Type B pancreatic cell (in vitro differentiated cells): ENCODE measurements at regions not wholly inside any gene's neighbourhood (a gene's known extent, or its start where the extent isn't known, plus 50 kb on each side); places are given as distances from the start of the nearest gene placed in this dataset.
"Not testable (repeated sequence)": the region's sequence is repeated elsewhere in the genome, so short reads cannot be mapped to it uniquely, and the experiment has no call there.

ENCODE experiments used
- DNase-seq: peaks from one replicate; pipeline ENCODE4 v3.0.0; 2021; ENCODE audit warnings: mixed read lengths; ENCODE audit not compliant: unreplicated experiment; ENCODE audit errors: extremely low spot score
- H3K27ac Mint-ChIP-seq: 2 replicates; pipeline ENCODE4 v1.8.0; 2021; ENCODE audit warnings: mild to moderate bottlenecking, mixed read lengths
- H3K27me3 Mint-ChIP-seq: 2 replicates; pipeline ENCODE4 v1.8.0; 2021; ENCODE audit warnings: mixed read lengths
- H3K36me3 Mint-ChIP-seq: 2 replicates; pipeline ENCODE4 v1.8.0; 2021; ENCODE audit warnings: mixed read lengths
- H3K4me1 Mint-ChIP-seq: one replicate; pipeline ENCODE4 v1.8.0; 2021; ENCODE audit warnings: mixed read lengths; ENCODE audit not compliant: unreplicated experiment
- H3K4me3 Mint-ChIP-seq: 2 replicates; pipeline ENCODE4 v1.8.0; 2021; ENCODE audit warnings: mild to moderate bottlenecking, mixed read lengths
- H3K9me3 Mint-ChIP-seq: 2 replicates; pipeline ENCODE4 v1.8.0; 2021; ENCODE audit warnings: mixed read lengths
- TF ChIP-seq, protein P1 (sequence below): fragments of 200-600 bp; sonication (generic); conservative IDR thresholded peaks from 2 replicates; pipeline ENCODE4 v1.5.0; 2021; ENCODE audit warnings: antibody characterized with exemption, mild to moderate bottlenecking

DNA sequence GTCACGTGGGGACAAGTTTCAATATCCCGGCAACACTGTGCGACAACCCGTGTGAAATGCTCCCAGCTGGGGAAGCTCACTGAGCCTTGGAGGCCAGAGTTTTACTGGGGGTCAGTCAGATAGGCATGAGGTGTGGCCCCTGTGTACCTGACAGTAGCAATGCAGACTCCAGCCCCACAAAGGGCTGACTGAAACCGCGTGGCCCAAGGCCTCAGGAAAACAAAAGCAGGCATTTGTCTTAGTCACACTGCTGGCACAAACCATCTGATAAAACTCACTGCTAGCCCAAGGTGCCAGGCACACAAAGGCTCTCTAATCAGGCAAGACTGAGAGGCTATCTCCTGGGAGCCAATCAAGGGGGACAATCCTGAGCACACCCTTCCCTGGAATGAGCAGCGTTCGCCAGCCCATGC, 786.6 kb upstream of the RAB6C start:
- TF ChIP-seq, protein P1, sequence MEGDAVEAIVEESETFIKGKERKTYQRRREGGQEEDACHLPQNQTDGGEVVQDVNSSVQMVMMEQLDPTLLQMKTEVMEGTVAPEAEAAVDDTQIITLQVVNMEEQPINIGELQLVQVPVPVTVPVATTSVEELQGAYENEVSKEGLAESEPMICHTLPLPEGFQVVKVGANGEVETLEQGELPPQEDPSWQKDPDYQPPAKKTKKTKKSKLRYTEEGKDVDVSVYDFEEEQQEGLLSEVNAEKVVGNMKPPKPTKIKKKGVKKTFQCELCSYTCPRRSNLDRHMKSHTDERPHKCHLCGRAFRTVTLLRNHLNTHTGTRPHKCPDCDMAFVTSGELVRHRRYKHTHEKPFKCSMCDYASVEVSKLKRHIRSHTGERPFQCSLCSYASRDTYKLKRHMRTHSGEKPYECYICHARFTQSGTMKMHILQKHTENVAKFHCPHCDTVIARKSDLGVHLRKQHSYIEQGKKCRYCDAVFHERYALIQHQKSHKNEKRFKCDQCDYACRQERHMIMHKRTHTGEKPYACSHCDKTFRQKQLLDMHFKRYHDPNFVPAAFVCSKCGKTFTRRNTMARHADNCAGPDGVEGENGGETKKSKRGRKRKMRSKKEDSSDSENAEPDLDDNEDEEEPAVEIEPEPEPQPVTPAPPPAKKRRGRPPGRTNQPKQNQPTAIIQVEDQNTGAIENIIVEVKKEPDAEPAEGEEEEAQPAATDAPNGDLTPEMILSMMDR = no peak
- Mint-ChIP-seq H3K9me3 (peaks cover 5% of the 10 kb centered on the region), H3K4me3 (no peak overlapping the region), H3K27ac (peak overlapping the region; percentile 70), H3K4me1 (peaks cover 35% of the 10 kb centered on the region), H3K27me3 (no peaks in the 10 kb centered on the region), H3K36me3 (no peaks in the 10 kb centered on the region)
- no peak for DNase-seq

DNA sequence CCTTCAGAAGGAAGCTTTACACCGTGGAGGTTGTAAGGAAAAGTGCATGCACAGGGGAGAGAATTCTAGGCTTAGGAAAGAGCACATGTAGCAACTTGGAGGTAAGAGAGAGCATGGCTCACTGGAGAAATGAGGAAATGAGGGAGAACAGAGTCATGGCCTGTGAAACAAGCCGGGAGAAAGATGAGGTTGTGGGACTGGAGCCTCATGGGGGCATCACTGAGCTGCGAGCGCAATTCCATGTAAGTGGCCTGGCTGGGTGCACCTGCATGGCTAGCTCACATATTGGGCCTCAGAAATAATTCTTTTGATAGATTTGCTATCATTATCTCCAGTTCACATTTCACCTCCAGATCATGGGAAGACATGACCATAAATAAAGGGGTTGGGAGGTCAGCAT, 785.5 kb upstream of the RAB6C start:
- DNase-seq = no peak
- H3K9me3 Mint-ChIP-seq = peaks cover 5% of the 10 kb centered on the region
- no peak overlapping the region for H3K4me3 Mint-ChIP-seq

DNA sequence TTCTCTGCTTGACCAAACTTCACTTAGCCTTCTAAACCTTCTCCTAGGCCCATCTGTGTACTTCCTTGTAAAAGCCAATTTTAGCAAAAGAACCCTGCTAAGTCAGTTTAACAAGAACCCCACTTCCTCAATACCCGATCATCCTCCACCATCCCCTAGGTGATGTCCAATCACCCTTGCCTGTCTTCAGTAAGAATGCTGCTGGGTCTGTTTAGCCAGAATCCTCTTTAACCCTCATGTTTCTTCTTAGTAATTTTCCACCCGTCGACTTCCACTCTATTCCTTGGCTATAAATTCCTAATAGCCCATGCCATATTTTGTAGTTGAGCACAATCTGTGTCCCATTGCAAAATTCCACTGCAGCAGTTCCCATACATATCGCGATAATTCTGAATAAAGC, 780.0 kb upstream of the RAB6C start:
- H3K36me3 Mint-ChIP-seq = no peaks in the 10 kb centered on the region
- no peaks in the 10 kb centered on the region for H3K27me3 Mint-ChIP-seq
- H3K4me3 Mint-ChIP-seq = peak overlapping the region; percentile 59
- no peak for DNase-seq
- peaks cover 5% of the 10 kb centered on the region for H3K9me3 Mint-ChIP-seq
- TF ChIP-seq, protein P1 = no peak
- H3K27ac Mint-ChIP-seq = peak overlapping the region; percentile 72
- H3K4me1 Mint-ChIP-seq = peaks cover 19% of the 10 kb centered on the region

More for the DNA sequence above, 785.5 kb upstream of the RAB6C start:
- Mint-ChIP-seq H3K27ac (no peak overlapping the region), H3K4me1 (peaks cover 35% of the 10 kb centered on the region), H3K27me3 (no peaks in the 10 kb centered on the region), H3K36me3 (no peaks in the 10 kb centered on the region)
- TF ChIP-seq, protein P1 = no peak

DNA sequence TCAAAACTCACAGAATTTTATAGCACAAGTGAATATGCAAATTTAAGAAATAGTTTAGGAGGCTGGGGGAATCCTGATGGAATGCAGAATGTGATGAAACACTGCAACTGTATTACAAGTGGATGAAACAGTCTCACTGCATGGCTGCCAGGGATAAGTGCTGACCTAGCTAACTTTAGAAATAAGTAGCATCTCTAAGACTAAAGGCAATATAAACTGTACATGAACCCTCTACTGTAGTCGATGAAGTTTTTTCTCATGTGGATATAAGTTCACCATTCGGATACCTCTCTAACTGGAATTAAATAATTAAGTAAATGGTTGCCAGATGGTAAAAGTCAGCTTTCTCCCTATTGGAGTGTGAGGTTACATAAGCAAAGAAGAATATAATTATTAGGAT, 777.8 kb upstream of the RAB6C start:
- peak overlapping the region; percentile 22 for H3K27ac Mint-ChIP-seq

DNA sequence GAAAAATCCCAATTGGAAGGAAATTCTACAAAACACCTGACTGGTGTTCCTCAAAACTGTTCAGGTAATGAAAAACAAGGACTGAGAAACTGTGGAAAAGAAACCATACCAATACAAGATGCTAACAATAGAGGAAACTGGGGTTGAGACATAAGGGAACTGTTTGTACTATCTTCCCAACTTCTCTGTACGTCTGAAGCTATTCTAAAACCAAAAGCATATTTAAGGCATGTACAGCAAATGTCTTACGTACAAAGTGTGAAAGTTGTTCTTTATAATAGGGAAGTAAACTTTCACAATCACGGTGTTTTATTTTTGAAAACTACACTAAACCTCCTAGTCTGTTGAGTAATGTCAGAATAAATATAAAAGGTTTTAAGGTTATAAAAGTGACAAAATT, 776.1 kb upstream of the RAB6C start:
- TF ChIP-seq, protein P1 = no peak
- Mint-ChIP-seq H3K36me3 (no peaks in the 10 kb centered on the region), H3K27ac (no peak overlapping the region), H3K27me3 (no peaks in the 10 kb centered on the region), H3K9me3 (peaks cover 5% of the 10 kb centered on the region), H3K4me1 (peaks cover 14% of the 10 kb centered on the region), H3K4me3 (no peak overlapping the region)
- no peak for DNase-seq

More for the DNA sequence above, 777.8 kb upstream of the RAB6C start:
- DNase-seq = no peak
- TF ChIP-seq, protein P1 = no peak
- H3K36me3 Mint-ChIP-seq = no peaks in the 10 kb centered on the region
- H3K27me3 Mint-ChIP-seq = no peaks in the 10 kb centered on the region
- H3K4me1 Mint-ChIP-seq = peaks cover 19% of the 10 kb centered on the region
- H3K9me3 Mint-ChIP-seq = peaks cover 5% of the 10 kb centered on the region
- H3K4me3 Mint-ChIP-seq = no peak overlapping the region

DNA sequence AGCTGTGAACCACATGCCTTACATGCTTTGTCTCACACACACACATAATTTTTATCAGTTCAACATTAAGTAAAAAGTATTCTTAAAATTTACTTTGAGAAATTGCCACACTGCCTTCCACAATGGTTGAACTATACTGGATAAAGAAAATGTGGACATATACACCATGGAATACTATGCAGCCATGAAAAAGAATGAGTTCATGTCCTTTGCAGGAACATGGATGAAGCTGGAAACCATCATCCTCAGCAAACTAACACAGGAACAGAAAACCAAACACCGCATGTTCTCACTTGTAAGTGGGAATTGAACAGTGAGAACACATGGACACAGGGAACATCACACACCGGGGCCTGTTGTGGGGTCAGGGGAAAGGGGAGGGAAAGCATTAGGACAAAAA, 774.9 kb upstream of the RAB6C start:
- not testable (repeated sequence) for H3K27me3 Mint-ChIP-seq, H3K4me3 Mint-ChIP-seq, DNase-seq, H3K36me3 Mint-ChIP-seq, H3K9me3 Mint-ChIP-seq, H3K27ac Mint-ChIP-seq
- peaks cover 11% of the 10 kb centered on the region for H3K4me1 Mint-ChIP-seq
